ENCODE measurements at regions not wholly inside any gene's neighbourhood (a gene's known extent, or its start where the extent isn't known, plus 50 kb on each side); places are given as distances from the start of the nearest gene placed in this dataset.

GRCh38 chr10:128993911-128994538 is 473.0 kb upstream of the MGMT start:
- no peak for DNase-seq (ENCODE audit: low read depth)
- H3K4me3 ChIP-seq (ENCODE audit: low read length) = no peak overlapping the region
- TF ChIP-seq, protein P1, sequence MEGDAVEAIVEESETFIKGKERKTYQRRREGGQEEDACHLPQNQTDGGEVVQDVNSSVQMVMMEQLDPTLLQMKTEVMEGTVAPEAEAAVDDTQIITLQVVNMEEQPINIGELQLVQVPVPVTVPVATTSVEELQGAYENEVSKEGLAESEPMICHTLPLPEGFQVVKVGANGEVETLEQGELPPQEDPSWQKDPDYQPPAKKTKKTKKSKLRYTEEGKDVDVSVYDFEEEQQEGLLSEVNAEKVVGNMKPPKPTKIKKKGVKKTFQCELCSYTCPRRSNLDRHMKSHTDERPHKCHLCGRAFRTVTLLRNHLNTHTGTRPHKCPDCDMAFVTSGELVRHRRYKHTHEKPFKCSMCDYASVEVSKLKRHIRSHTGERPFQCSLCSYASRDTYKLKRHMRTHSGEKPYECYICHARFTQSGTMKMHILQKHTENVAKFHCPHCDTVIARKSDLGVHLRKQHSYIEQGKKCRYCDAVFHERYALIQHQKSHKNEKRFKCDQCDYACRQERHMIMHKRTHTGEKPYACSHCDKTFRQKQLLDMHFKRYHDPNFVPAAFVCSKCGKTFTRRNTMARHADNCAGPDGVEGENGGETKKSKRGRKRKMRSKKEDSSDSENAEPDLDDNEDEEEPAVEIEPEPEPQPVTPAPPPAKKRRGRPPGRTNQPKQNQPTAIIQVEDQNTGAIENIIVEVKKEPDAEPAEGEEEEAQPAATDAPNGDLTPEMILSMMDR (IDR thresholded peaks at IDR 0.05; ENCODE audit: insufficient read depth, low read depth, low read length, missing control alignments) = no peak

GRCh38 chr10:128994598-128995143 is 472.4 kb upstream of the MGMT start:
- no peak overlapping the region for H3K4me3 ChIP-seq (ENCODE audit: low read length)
- no peak for DNase-seq (ENCODE audit: low read depth)
- TF ChIP-seq, protein P1 (IDR thresholded peaks at IDR 0.05; ENCODE audit: insufficient read depth, low read depth, low read length, missing control alignments) = no peak

DNA sequence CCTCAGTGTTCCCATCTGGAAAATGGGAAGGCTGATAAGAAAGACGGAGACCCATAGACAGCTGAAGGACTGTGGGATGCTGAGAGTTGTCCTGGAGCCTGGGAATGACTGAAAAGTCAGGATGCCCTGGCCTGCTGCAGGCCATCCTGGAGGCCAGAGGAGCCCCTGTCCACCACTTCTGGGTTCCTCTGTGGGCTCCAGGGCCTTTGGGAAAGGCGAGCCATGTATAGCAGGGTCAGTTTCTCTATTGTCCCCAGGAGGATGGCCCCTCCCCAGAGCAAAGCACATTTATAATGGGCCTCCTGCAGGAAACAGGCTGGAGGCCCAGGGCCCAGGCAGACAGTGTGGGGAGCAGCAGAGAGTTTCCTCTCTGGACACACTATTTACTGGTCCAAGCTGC is 471.4 kb upstream of the MGMT start:
- DNase-seq (ENCODE audit: low read depth) = no peak
- TF ChIP-seq, protein P1 (IDR thresholded peaks at IDR 0.05; ENCODE audit: insufficient read depth, low read depth, low read length, missing control alignments) = no peak
- H3K4me3 ChIP-seq (ENCODE audit: low read length) = no peak overlapping the region

GRCh38 chr10:128996092-128996491 is 470.9 kb upstream of the MGMT start:
- no peak overlapping the region for H3K4me3 ChIP-seq (ENCODE audit: low read length)
- DNase-seq (ENCODE audit: low read depth) = no peak
- TF ChIP-seq, protein P1 (IDR thresholded peaks at IDR 0.05; ENCODE audit: insufficient read depth, low read depth, low read length, missing control alignments) = no peak

GRCh38 chr10:128998101-128998805 is 468.8 kb upstream of the MGMT start:
- TF ChIP-seq, protein P1 (IDR thresholded peaks at IDR 0.05; ENCODE audit: insufficient read depth, low read depth, low read length, missing control alignments) = no peak
- H3K4me3 ChIP-seq (ENCODE audit: low read length) = no peak overlapping the region
- no peak for DNase-seq (ENCODE audit: low read depth)

- TF ChIP-seq, protein P1 (IDR thresholded peaks at IDR 0.05; ENCODE audit: insufficient read depth, low read depth, low read length, missing control alignments) = no peak
- DNase-seq (ENCODE audit: low read depth) = no peak
- no peak overlapping the region for H3K4me3 ChIP-seq (ENCODE audit: low read length)
Observed at GRCh38 chr10:129004398-129004797, 462.6 kb upstream of the MGMT start.

All from epithelial cell of esophagus (primary cell).